Right lobe of liver (tissue), 6 donors: ENCODE measurements at regions not wholly inside any gene's neighbourhood (a gene's known extent, or its start where the extent isn't known, plus 50 kb on each side); places are given as distances from the start of the nearest gene placed in this dataset.

Experiments
- ATAC-seq, 4 donors: fragments of 200-7000 bp; cut with Tn5 transposase; one replicate each; pipeline ENCODE4 v1.9.1; 2020; ENCODE audit warnings: mild to moderate bottlenecking in 4 of 4, moderate library complexity in 4 of 4
- DNase-seq, 3 donors: peaks; one replicate each; pipeline ENCODE4 v3.0.0-alpha.2; 2020
- H3K27ac ChIP-seq, 3 donors: fragments of 200-600 bp; one replicate each; pipeline ENCODE4 v1.8.0; 2022
- H3K27me3 ChIP-seq, 2 donors: fragments of 200-600 bp; one replicate each; pipeline ENCODE4 v1.8.0; 2022
- H3K36me3 ChIP-seq, 4 donors: fragments of 200-600 bp; sonication (generic) in 1 of 4; one replicate each; pipeline versions ENCODE4 v1.5.1 to v1.8.0; 2017 to 2022; ENCODE audit warnings: control low read depth in 1 of 4
- H3K4me1 ChIP-seq, 4 donors: fragments of 200-600 bp; sonication (generic) in 1 of 4; one replicate each; pipeline versions ENCODE4 v1.5.1 to v1.8.0; 2017 to 2022; ENCODE audit warnings: control low read depth in 1 of 4
- H3K4me3 ChIP-seq, 3 donors: fragments of 200-600 bp; one replicate each; pipeline ENCODE4 v1.8.0; 2022
- H3K9me3 ChIP-seq, 4 donors: fragments of 200-600 bp; sonication (generic) in 1 of 4; one replicate each; pipeline versions ENCODE4 v1.5.1 to v1.8.0; 2017 to 2022; ENCODE audit warnings: control low read depth in 1 of 4
- CTCF ChIP-seq, 4 donors: fragments of 200-600 bp in 3 of 4; fragments of 450-650 bp in 1 of 4; IDR thresholded peaks; one replicate each; pipeline versions ENCODE4 v1.5.1 to v1.8.0; 2016 to 2022; ENCODE audit warnings: antibody characterized with exemption in 4 of 4, mild to moderate bottlenecking in 2 of 4
- POLR2A ChIP-seq: fragments of 450-650 bp; IDR thresholded peaks from one replicate; pipeline ENCODE4 v1.6.1; 2017; ENCODE audit warnings: antibody characterized with exemption, mild to moderate bottlenecking
- WGBS: methylation state at CpG from one replicate; pipeline ENCODE4 v1.1.6; 2018; ENCODE audit warnings: low coverage, low lambda C conversion rate; ENCODE audit not compliant: insufficient coverage; ENCODE audit errors: missing lambda C conversion rate; 5-methylcytosine and 5-hydroxymethylcytosine counted together
- intact Hi-C, 2 donors: fragments of 100-400 bp; cut with DNase I; formaldehyde crosslinking; loops; one replicate each; pipeline versions ENCODE4 v1.11.2 to v1.14.1; 2022
- donor health status: DM: no; HTN: yes; CAD: no.
- donor health status: DM: no; HTN: no; CAD: no.
- donor health status: DM: no; HTN: no; CAD: no.
- donor health status: DM: no; HTN: yes; CAD: no.
- donor health status: DM: no; HTN: yes; CAD: no.

GRCh38 chr10:29826221-29826620 lies 191.4 kb upstream of the SVIL start:
- DNase-seq, result no peak
- 100% methylated on average over 5 of the region's 5 CpGs for WGBS
- Histone ChIP-seq H3K27me3 (no peaks in the 10 kb centered on the region), H3K9me3 (no peaks in the 10 kb centered on the region), H3K4me1 (peaks cover 0 to 17% (median 3%) of the 10 kb centered on the region in 4 donors), H3K27ac (no peak overlapping the region), H3K36me3 (no peaks in the 10 kb centered on the region), H3K4me3 (no peak overlapping the region)
- intact Hi-C loops, result no loop called here
- TF ChIP-seq CTCF (IDR thresholded peaks at IDR 0.05), result no peak
- no peak for TF ChIP-seq POLR2A
- ATAC-seq, result no peak

- TF ChIP-seq CTCF (IDR thresholded peaks at IDR 0.05), result no peak
- TF ChIP-seq POLR2A, result no peak
- DNase-seq (no peak), ATAC-seq (no peak)
- intact Hi-C loops, result no loop called here
- H3K27me3 ChIP-seq, result no peaks in the 10 kb centered on the region
- H3K36me3 ChIP-seq, result no peaks in the 10 kb centered on the region
- H3K4me3 ChIP-seq, result no peak overlapping the region
- H3K4me1 ChIP-seq, result no peaks in the 10 kb centered on the region
- no peak overlapping the region for H3K27ac ChIP-seq
- 74% methylated on average over 7 of the region's 7 CpGs for WGBS
- no peaks in the 10 kb centered on the region for H3K9me3 ChIP-seq
Measured at GRCh38 chr10:29823553-29824080, 188.8 kb upstream of the SVIL start.

- DNase-seq (no peak), ATAC-seq (no peak)
- Histone ChIP-seq H3K4me3 (no peak overlapping the region), H3K4me1 (no peaks in the 10 kb centered on the region), H3K27ac (no peak overlapping the region), H3K27me3 (no peaks in the 10 kb centered on the region), H3K36me3 (no peaks in the 10 kb centered on the region), H3K9me3 (no peaks in the 10 kb centered on the region)
- intact Hi-C loops, result no loop called here
- 90% methylated on average over 8 of the region's 14 CpGs for WGBS
- TF ChIP-seq CTCF (IDR thresholded peaks at IDR 0.05) (no peak), POLR2A (no peak)
Measured at GRCh38 chr10:29820890-29821461, 186.2 kb upstream of the SVIL start.

- Histone ChIP-seq H3K4me1 (peaks cover 0 to 6% (median 0%) of the 10 kb centered on the region in 4 donors), H3K4me3 (no peak overlapping the region), H3K27ac (no peak overlapping the region), H3K9me3 (no peaks in the 10 kb centered on the region), H3K36me3 (no peaks in the 10 kb centered on the region), H3K27me3 (no peaks in the 10 kb centered on the region)
- DNase-seq (no peak), ATAC-seq (no peak)
- no peak for TF ChIP-seq CTCF (IDR thresholded peaks at IDR 0.05)
- TF ChIP-seq POLR2A, result no peak
- WGBS, result 94% methylated on average over 14 of the region's 14 CpGs
- intact Hi-C loops, result no loop called here
Measured at GRCh38 chr10:29816801-29817558, 182.2 kb upstream of the SVIL start.
